ENCODE measurements at regions not wholly inside any gene's neighbourhood (a gene's known extent, or its start where the extent isn't known, plus 50 kb on each side); places are given as distances from the start of the nearest gene placed in this dataset.

DNA sequence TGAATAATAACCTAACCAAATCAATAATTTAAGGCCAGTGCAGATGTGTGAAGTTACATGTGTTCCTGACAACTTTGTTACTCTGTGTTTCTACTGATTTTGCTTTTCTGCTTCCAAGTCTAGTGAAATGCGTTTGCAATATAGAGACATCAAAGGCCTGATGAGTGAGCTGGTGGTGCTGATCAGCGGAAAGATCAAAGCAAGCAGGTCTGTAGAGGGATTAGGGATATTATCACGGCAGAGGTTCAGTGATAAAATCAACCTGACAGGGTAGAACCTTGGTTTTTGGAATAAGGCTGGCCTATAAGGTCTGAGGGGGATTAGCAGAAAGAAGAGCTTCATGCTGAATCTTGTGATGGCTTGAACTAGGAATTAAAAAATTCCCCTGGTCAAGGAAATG is 111.7 kb downstream of the EDEM1 start:
- TF ChIP-seq, protein P1, sequence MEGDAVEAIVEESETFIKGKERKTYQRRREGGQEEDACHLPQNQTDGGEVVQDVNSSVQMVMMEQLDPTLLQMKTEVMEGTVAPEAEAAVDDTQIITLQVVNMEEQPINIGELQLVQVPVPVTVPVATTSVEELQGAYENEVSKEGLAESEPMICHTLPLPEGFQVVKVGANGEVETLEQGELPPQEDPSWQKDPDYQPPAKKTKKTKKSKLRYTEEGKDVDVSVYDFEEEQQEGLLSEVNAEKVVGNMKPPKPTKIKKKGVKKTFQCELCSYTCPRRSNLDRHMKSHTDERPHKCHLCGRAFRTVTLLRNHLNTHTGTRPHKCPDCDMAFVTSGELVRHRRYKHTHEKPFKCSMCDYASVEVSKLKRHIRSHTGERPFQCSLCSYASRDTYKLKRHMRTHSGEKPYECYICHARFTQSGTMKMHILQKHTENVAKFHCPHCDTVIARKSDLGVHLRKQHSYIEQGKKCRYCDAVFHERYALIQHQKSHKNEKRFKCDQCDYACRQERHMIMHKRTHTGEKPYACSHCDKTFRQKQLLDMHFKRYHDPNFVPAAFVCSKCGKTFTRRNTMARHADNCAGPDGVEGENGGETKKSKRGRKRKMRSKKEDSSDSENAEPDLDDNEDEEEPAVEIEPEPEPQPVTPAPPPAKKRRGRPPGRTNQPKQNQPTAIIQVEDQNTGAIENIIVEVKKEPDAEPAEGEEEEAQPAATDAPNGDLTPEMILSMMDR (IDR thresholded peaks at IDR 0.05): no peak
- no peak for TF ChIP-seq POLR2A (IDR thresholded peaks at IDR 0.05)

Data from Peyer's patch (tissue), 4 donors.